GM20000 (cell line): ENCODE measurements at regions not wholly inside any gene's neighbourhood (a gene's known extent, or its start where the extent isn't known, plus 50 kb on each side); places are given as distances from the start of the nearest gene placed in this dataset.

ENCODE experiments used
- DNase-seq: peaks from one replicate; pipeline ENCODE4 v3.0.0; 2012; ENCODE audit warnings: low spot score
- TF ChIP-seq, protein P1 (sequence below): IDR thresholded peaks from 2 replicates; pipeline ENCODE4 v1.5.1; 2012; ENCODE audit warnings: mild to moderate bottlenecking, control low read depth; ENCODE audit errors: extremely low read depth, missing control alignments

- DNase-seq: no peak
- TF ChIP-seq, protein P1, sequence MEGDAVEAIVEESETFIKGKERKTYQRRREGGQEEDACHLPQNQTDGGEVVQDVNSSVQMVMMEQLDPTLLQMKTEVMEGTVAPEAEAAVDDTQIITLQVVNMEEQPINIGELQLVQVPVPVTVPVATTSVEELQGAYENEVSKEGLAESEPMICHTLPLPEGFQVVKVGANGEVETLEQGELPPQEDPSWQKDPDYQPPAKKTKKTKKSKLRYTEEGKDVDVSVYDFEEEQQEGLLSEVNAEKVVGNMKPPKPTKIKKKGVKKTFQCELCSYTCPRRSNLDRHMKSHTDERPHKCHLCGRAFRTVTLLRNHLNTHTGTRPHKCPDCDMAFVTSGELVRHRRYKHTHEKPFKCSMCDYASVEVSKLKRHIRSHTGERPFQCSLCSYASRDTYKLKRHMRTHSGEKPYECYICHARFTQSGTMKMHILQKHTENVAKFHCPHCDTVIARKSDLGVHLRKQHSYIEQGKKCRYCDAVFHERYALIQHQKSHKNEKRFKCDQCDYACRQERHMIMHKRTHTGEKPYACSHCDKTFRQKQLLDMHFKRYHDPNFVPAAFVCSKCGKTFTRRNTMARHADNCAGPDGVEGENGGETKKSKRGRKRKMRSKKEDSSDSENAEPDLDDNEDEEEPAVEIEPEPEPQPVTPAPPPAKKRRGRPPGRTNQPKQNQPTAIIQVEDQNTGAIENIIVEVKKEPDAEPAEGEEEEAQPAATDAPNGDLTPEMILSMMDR: no peak
Observed at GRCh38 chr18:41665210-41665609, 289.8 kb upstream of the PIK3C3 start.

- no peak for DNase-seq
- TF ChIP-seq, protein P1: no peak
Observed at GRCh38 chr18:41660654-41661053, 294.4 kb upstream of the PIK3C3 start.

- TF ChIP-seq, protein P1: no peak
- DNase-seq: no peak
Observed at GRCh38 chr18:41659438-41660130, 295.4 kb upstream of the PIK3C3 start.

DNA sequence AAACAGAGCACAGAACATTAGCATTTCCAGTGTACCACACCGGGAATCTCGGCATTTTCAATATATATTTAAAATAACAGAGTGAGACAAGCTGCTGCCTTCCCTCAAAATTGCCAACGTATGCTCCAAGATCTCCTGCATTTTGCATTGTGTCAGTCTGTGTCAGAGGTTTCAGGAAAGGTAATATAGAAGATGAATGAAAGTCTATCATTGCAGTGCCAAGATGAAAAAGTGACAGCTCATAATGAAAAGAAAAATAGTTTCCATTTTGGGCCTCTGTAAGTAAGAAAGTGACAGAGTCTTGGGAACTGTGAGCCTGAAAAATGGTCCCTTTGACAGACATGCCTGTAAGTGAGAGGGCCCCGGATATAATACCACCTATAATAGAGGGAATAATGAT is 297.8 kb upstream of the PIK3C3 start:
- no peak for DNase-seq
- TF ChIP-seq, protein P1: no peak

GRCh38 chr18:41655074-41655473 is 300.0 kb upstream of the PIK3C3 start:
- no peak for DNase-seq
- TF ChIP-seq, protein P1: no peak

- no peak for DNase-seq
- TF ChIP-seq, protein P1: no peak
Observed at GRCh38 chr18:41647914-41648313, 307.1 kb upstream of the PIK3C3 start.

GRCh38 chr18:41646915-41647620 is 308.0 kb upstream of the PIK3C3 start:
- TF ChIP-seq, protein P1: no peak
- no peak for DNase-seq
